ENCODE measurements at regions not wholly inside any gene's neighbourhood (a gene's known extent, or its start where the extent isn't known, plus 50 kb on each side); places are given as distances from the start of the nearest gene placed in this dataset.
"Not testable (repeated sequence)": the region's sequence is repeated elsewhere in the genome, so short reads cannot be mapped to it uniquely, and the experiment has no call there.

DNA sequence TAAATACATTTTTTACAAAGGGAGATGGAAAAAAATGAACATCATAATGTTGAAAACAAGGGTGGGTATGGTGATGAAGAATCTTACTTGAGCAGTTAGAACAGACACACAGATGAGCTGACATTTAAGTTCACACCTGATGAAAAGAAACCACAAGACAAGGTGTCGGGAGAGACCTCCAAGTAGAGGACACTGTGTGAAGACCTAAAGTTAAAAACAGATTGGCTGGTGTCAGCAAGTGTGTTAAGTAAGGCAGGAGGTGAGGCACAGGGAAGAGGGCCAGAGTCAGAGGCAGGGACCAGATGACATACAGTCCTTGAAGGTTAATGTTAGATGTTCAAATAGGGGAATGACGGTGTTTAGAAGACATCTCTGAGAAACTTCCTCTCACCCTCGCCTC lies 236.8 kb downstream of the FAT3 start:
- DNase-seq (ENCODE audit: extremely low spot score, insufficient read length, low read depth), result no peak

GRCh38 chr11:92462821-92463220 lies 238.2 kb downstream of the FAT3 start:
- FAIRE-seq (no peak), DNase-seq (ENCODE audit: extremely low spot score, insufficient read length, low read depth) (no peak)

More for the DNA sequence above, 236.8 kb downstream of the FAT3 start:
- no peak for FAIRE-seq

DNA sequence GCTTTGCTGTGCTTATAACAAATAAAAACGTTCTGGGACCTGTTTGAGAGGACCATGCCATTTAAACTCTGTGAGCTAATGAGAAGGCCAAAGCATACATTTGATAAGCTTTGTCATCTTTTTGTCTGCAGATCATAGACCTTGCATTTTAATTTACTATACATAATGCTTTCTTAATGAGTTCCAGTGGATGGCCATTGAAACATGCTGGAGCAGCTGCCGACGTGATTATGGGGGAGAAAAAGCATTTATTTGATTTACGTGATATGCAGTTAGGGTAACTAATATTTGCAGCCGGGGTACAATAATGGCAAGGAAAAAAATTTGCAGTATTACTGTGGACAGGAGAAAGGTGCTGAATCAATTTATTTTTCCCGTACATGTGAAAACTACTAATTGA lies 240.2 kb downstream of the FAT3 start:
- DNase-seq (ENCODE audit: extremely low spot score, insufficient read length, low read depth) (no peak), FAIRE-seq (no peak)

DNA sequence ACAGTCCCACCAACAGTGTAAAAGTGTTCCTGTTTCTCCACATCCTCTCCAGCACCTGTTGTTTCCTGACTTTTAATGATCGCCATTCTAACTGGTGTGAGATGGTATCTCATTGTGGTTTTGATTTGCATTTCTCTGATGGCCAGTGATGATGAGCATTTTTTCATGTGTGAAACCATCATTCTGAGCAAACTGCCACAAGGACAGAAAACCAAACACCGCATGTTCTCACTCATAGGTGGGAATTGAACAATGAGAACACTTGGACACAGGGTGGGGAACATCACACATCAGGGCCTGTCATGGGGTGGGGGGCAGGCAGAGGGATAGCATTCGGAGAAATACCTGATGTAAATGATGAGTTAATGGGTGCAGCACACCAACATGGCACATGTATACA lies 240.8 kb downstream of the FAT3 start:
- FAIRE-seq, result not testable (repeated sequence)

GRCh38 chr11:92473736-92474135 lies 249.1 kb downstream of the FAT3 start:
- DNase-seq (ENCODE audit: extremely low spot score, insufficient read length, low read depth) (no peak), FAIRE-seq (no peak)

More for the DNA sequence above, 240.8 kb downstream of the FAT3 start:
- DNase-seq (ENCODE audit: extremely low spot score, insufficient read length, low read depth), result not testable (repeated sequence)

- DNase-seq (ENCODE audit: extremely low spot score, insufficient read length, low read depth) (no peak), FAIRE-seq (no peak)
Observed at GRCh38 chr11:92475316-92475715, 250.7 kb downstream of the FAT3 start.

DNA sequence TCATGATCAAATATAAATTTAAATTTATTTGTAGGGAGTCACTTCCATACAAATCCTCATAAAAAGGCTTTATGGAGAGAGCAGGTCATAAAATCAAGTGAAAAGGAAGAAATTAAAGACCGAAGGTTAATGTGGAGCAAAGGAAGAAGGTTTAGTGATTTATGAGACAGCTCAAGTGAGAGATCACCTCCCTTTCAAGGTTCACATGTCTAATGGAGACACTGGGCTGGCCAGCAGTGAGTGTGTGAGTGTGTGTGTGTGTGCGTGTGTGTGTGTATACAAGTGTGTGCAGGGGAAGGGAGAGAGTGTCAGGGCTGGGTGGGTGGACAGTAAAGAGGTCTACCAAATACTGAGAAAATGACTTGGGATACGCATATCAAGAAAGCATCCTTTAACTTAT lies 251.2 kb downstream of the FAT3 start:
- DNase-seq (ENCODE audit: extremely low spot score, insufficient read length, low read depth) (no peak), FAIRE-seq (no peak)

- DNase-seq (ENCODE audit: extremely low spot score, insufficient read length, low read depth) (no peak), FAIRE-seq (no peak)
Observed at GRCh38 chr11:92477686-92478085, 253.1 kb downstream of the FAT3 start.

- DNase-seq (ENCODE audit: extremely low spot score, insufficient read length, low read depth) (no peak), FAIRE-seq (no peak)
Observed at GRCh38 chr11:92480499-92480898, 255.9 kb downstream of the FAT3 start.

DNA sequence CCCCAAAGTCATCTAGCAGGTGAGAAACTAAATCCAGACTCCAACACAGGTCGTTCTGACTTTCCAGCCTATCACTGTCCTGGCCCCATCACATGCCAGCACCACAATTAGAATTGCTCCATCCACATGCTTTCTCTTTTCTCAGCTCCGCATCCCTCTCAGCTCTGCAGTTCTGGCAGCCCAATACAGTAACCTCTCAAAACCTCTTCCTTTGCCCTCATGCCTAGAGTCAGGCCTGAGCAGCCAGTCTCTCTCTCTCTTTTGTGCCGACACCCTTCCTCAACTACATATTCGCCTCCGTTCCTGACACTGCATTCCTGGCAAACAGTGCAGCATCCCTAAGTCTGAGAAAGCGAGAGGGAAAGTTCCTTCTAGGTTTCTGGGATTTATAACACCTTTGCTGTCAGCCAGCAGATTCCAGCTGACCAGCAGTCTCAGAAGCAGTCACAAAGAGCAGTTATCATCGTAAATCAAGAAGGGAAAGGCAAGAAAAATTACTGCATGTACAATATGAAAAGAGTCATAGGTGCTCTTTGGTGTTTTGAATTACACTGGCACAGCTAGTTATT lies 258.0 kb downstream of the FAT3 start:
- DNase-seq (ENCODE audit: extremely low spot score, insufficient read length, low read depth), result no peak
- no peak for FAIRE-seq

- DNase-seq (ENCODE audit: extremely low spot score, insufficient read length, low read depth), result no peak
- no peak for FAIRE-seq
Observed at GRCh38 chr11:92484570-92484969, 260.0 kb downstream of the FAT3 start.

DNA sequence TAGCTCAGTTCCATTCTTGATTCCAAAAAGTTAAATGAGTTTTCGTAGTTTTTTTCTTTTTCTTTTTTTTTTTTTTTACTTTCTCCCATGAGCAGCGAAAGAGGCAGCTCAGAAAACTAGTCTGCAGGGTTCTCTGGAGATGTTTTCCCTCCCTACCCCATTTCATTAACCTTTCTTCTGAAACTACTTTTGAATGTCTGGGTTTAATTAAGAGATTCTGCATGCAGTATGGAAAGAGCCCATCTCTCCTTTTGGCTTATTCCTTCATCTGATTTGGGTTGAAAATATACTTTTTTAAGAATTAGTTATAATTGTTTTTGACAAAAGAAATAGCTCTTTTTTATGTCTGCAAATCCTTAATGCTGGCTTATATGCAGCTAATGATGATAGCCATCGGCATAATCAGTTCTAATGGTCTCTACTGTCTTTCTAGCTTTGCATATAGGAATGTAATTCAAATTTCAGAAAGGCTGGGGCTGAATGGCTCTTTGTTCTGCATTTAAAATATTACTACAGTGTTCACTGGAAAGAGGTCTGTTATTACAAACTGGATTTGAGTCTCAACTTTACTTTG lies 265.3 kb downstream of the FAT3 start:
- FAIRE-seq, result no peak
- DNase-seq (ENCODE audit: extremely low spot score, insufficient read length, low read depth), result no peak

GRCh38 chr11:92492372-92492771 lies 267.8 kb downstream of the FAT3 start:
- no peak for FAIRE-seq

GRCh38 chr11:92495107-92495793 lies 270.6 kb downstream of the FAT3 start:
- no peak for FAIRE-seq
- no peak for DNase-seq (ENCODE audit: extremely low spot score, insufficient read length, low read depth)

More at GRCh38 chr11:92492372-92492771, 267.8 kb downstream of the FAT3 start:
- DNase-seq (ENCODE audit: extremely low spot score, insufficient read length, low read depth), result no peak

DNA sequence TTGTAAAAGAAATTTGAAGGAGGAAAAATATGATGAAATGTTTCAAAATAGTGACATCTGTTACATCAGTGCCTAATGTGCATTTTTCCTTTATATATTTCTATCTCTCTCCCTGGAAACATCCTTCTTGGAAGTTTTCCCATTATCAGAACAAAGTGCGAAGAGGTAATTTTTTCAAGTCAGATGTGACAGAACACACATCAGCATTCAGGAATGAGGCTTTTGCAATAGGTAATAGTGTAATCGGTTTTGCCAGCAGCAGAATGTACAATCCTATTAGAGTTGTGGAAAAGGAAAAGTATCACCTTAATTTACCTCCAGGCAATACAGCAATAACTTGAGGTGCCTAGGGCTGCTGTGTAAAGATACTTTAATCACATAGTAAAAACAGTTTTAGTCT lies 275.8 kb downstream of the FAT3 start:
- DNase-seq (ENCODE audit: extremely low spot score, insufficient read length, low read depth) (no peak), FAIRE-seq (no peak)

DNA sequence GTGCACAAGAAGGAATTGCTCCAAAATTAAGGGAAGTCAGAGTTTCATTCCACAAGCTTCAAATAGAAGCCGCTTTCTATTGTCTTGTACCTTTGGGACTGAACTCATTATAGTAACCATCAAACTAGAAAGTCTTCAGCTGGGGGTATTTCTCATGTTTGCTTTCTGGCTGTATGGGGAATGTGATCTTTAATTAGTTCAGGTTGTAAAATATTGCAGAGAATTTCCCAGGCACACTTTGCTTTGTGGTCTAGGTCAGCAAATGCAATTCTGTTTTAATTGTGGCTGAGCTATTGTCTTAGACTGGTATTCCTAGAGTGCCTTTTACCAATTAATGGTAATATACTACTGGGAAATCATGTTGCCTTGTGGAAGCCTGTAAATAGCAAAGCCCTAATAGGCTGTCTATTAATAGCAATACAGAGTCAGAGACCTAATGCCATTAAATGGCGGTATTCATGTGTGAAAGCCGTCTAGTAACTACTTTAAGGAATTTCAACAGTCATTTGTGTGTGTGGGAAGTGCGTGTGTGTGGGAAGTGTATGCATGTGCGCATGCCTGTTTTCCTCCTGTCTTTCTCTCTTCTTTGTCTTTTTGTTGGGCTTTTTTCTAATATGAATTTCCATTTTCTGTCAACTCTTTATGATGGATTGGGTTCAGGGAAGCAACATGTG lies 276.6 kb downstream of the FAT3 start:
- FAIRE-seq (no peak), DNase-seq (ENCODE audit: extremely low spot score, insufficient read length, low read depth) (no peak)

DNA sequence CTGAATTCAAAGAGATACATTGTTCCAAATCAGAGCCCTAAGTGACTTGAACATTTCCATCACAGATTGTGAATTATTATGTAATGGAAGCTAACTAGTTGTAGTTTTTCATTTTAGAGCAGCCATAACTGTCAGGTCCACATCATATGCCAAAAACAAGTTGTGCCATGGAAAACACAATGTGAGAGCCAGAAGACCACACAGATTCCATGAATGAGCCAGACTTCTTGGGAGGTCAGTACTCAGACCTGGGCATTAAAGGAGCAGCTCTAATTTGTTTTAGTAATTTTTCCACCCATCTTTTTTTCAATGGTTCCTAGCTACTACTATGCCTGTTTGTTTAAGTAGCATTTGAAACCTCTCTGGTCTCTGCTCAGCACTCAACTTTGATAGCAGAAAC lies 279.4 kb downstream of the FAT3 start:
- FAIRE-seq, result no peak
- DNase-seq (ENCODE audit: extremely low spot score, insufficient read length, low read depth), result no peak

DNA sequence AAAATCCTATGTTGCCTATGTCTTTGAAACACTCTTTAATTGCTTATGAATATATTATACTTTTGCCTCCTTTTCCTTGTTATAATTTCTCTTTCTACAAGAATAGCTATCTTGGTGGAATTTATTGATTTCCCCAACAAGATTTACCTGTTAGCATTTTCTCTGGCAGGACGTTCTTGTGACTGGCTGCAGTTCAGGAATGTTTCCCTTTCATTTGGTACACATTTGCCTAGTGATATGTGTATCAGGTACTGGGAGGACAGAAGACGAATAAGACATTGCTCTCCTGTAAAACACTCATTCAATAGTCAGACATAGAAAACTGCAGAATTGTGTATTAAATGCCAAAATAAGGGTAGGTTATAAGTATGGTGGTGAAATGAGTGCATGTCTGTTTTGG lies 279.9 kb downstream of the FAT3 start:
- FAIRE-seq, result no peak
- no peak for DNase-seq (ENCODE audit: extremely low spot score, insufficient read length, low read depth)

- FAIRE-seq, result no peak
- no peak for DNase-seq (ENCODE audit: extremely low spot score, insufficient read length, low read depth)
Observed at GRCh38 chr11:92505689-92506088, 281.1 kb downstream of the FAT3 start.

DNA sequence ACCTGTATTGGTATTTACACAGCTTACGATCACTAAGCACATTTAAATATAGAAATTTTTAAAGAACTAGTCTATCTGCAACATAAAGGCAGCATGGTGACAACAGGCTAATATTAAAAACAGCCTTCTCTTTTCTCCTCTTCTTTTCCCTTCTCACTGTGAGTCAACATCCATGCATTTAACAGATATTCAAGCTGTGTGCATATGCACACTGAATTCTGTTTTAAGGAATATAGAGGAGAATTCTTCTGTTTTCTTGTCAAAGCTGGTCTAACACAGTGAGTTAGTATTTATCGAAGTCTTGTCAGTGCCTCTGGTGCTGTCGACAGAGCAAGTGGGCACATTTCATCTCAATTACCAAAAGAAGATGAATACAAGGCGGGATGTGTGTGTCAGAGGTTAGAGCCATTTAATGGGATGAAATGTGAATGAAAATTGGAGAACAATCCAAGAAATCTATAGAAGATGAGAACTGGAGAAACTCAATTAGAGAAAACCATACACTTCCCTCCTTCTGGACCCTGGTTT lies 282.3 kb downstream of the FAT3 start:
- FAIRE-seq (no peak), DNase-seq (ENCODE audit: extremely low spot score, insufficient read length, low read depth) (no peak)

DNA sequence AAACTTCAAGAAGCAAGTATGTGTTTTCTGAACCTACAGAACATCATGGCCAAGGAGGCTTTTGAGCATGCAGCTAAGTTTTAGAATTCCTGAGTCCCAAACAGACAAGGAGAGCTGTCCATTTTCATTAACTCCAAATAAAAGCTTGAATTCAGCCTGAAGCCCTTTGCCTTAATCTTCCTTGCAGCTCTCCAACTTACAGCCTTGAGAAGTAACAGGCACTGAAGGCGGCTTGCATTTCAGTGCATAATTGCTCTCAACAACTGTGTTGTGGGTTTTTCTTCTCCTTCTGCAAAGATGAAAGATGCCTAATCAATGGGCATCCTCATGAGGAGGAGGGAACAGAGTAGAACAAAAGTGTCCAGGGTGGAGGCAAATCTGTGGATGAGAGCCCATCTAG lies 286.0 kb downstream of the FAT3 start:
- DNase-seq (ENCODE audit: extremely low spot score, insufficient read length, low read depth) (no peak), FAIRE-seq (no peak)
